Lower leg skin (tissue), 3 donors: ENCODE measurements at regions not wholly inside any gene's neighbourhood (a gene's known extent, or its start where the extent isn't known, plus 50 kb on each side); places are given as distances from the start of the nearest gene placed in this dataset.

Experiments used
- POLR2A ChIP-seq, 2 donors: fragments of 450-650 bp; IDR thresholded peaks; one replicate each; pipeline ENCODE4 v1.6.1; 2016 to 2017; ENCODE audit warnings: antibody characterized with exemption in 2 of 2, mild to moderate bottlenecking in 1 of 2, moderate library complexity in 1 of 2
- TF ChIP-seq, protein P1 (sequence below), 3 donors: fragments of 450-650 bp; IDR thresholded peaks; one replicate each; pipeline ENCODE4 v1.5.1; 2016; ENCODE audit warnings: antibody characterized with exemption in 3 of 3, mild to moderate bottlenecking in 3 of 3, moderate library complexity in 2 of 3

DNA sequence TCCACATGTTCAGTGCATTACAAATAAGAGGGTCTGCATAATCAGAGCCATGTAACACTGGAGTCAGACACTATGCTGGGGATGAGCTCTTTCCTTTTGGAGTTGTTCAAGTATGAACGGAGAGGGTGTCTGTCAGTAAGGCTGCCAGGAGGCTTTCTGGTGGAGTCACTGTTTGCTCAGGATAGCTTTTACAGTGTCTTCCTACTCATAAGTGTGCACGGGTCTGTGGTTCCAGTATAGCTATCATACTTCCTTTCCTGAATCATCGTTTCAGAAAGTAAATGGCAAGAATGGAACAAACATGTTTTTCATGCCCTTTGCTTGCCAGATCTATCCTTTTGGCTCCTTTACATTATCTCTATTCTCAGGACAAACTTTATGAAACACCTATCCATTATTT, 152.7 kb upstream of the CDH11 start:
- TF ChIP-seq, protein P1, sequence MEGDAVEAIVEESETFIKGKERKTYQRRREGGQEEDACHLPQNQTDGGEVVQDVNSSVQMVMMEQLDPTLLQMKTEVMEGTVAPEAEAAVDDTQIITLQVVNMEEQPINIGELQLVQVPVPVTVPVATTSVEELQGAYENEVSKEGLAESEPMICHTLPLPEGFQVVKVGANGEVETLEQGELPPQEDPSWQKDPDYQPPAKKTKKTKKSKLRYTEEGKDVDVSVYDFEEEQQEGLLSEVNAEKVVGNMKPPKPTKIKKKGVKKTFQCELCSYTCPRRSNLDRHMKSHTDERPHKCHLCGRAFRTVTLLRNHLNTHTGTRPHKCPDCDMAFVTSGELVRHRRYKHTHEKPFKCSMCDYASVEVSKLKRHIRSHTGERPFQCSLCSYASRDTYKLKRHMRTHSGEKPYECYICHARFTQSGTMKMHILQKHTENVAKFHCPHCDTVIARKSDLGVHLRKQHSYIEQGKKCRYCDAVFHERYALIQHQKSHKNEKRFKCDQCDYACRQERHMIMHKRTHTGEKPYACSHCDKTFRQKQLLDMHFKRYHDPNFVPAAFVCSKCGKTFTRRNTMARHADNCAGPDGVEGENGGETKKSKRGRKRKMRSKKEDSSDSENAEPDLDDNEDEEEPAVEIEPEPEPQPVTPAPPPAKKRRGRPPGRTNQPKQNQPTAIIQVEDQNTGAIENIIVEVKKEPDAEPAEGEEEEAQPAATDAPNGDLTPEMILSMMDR (IDR thresholded peaks at IDR 0.05), result no peak
- TF ChIP-seq POLR2A (IDR thresholded peaks at IDR 0.05), result no peak
